ENCODE measurements at regions not wholly inside any gene's neighbourhood (a gene's known extent, or its start where the extent isn't known, plus 50 kb on each side); places are given as distances from the start of the nearest gene placed in this dataset.
"Not testable (repeated sequence)": the region's sequence is repeated elsewhere in the genome, so short reads cannot be mapped to it uniquely, and the experiment has no call there.

- H3K27ac ChIP-seq (ENCODE audit: low read length); H3K9me3 ChIP-seq (ENCODE audit: insufficient read depth, low read depth, low read length); H3K9ac ChIP-seq (ENCODE audit: low read depth, low read length); H3K4me3 ChIP-seq (ENCODE audit: low read length); H3K27me3 ChIP-seq (ENCODE audit: insufficient read depth, low read length); H3K36me3 ChIP-seq (ENCODE audit: insufficient read depth, low read depth, low read length); H3K4me1 ChIP-seq (ENCODE audit: insufficient read depth, low read length): not testable (repeated sequence)
Observed at GRCh38 chr10:117815816-117816215, 230.9 kb downstream of the RAB11FIP2 start.

- no peak overlapping the region for H3K4me3 ChIP-seq (ENCODE audit: low read length)
- H3K9ac ChIP-seq (ENCODE audit: low read depth, low read length): no peak overlapping the region
- H3K36me3 ChIP-seq (ENCODE audit: insufficient read depth, low read depth, low read length): no peaks in the 10 kb centered on the region
- peaks cover under 1% of the 10 kb centered on the region; the same call in 1 of the 2 replicates for H3K9me3 ChIP-seq (ENCODE audit: insufficient read depth, low read depth, low read length)
- H3K27ac ChIP-seq (ENCODE audit: low read length): no peak overlapping the region
- H3K4me1 ChIP-seq (ENCODE audit: insufficient read depth, low read length): no peaks in the 10 kb centered on the region
- no peaks in the 10 kb centered on the region; the same call in 1 of the 2 replicates for H3K27me3 ChIP-seq (ENCODE audit: insufficient read depth, low read length)
Observed at GRCh38 chr10:117817116-117817515, 229.6 kb downstream of the RAB11FIP2 start.

GRCh38 chr10:117818721-117819120 is 228.0 kb downstream of the RAB11FIP2 start:
- Histone ChIP-seq H3K36me3 (ENCODE audit: insufficient read depth, low read depth, low read length) (no peaks in the 10 kb centered on the region), H3K27ac (ENCODE audit: low read length) (no peak overlapping the region), H3K9me3 (ENCODE audit: insufficient read depth, low read depth, low read length) (no peaks in the 10 kb centered on the region), H3K4me3 (ENCODE audit: low read length) (no peak overlapping the region), H3K27me3 (ENCODE audit: insufficient read depth, low read length) (no peaks in the 10 kb centered on the region; the same call in 1 of the 2 replicates), H3K4me1 (ENCODE audit: insufficient read depth, low read length) (no peaks in the 10 kb centered on the region), H3K9ac (ENCODE audit: low read depth, low read length) (no peak overlapping the region)

GRCh38 chr10:117819304-117819703 is 227.4 kb downstream of the RAB11FIP2 start:
- Histone ChIP-seq H3K9ac (ENCODE audit: low read depth, low read length) (no peak overlapping the region), H3K9me3 (ENCODE audit: insufficient read depth, low read depth, low read length) (no peaks in the 10 kb centered on the region), H3K4me3 (ENCODE audit: low read length) (no peak overlapping the region), H3K36me3 (ENCODE audit: insufficient read depth, low read depth, low read length) (no peaks in the 10 kb centered on the region), H3K4me1 (ENCODE audit: insufficient read depth, low read length) (no peaks in the 10 kb centered on the region), H3K27me3 (ENCODE audit: insufficient read depth, low read length) (no peaks in the 10 kb centered on the region; the same call in 1 of the 2 replicates), H3K27ac (ENCODE audit: low read length) (no peak overlapping the region)

GRCh38 chr10:117823980-117824379 is 222.8 kb downstream of the RAB11FIP2 start:
- no peak overlapping the region for H3K27ac ChIP-seq (ENCODE audit: low read length)
- H3K9me3 ChIP-seq (ENCODE audit: insufficient read depth, low read depth, low read length): no peaks in the 10 kb centered on the region
- no peaks in the 10 kb centered on the region for H3K36me3 ChIP-seq (ENCODE audit: insufficient read depth, low read depth, low read length)
- peaks cover 4% of the 10 kb centered on the region; the same call in 1 of the 2 replicates for H3K4me1 ChIP-seq (ENCODE audit: insufficient read depth, low read length)
- no peaks in the 10 kb centered on the region; the same call in 1 of the 2 replicates for H3K27me3 ChIP-seq (ENCODE audit: insufficient read depth, low read length)
- H3K9ac ChIP-seq (ENCODE audit: low read depth, low read length): no peak overlapping the region
- no peak overlapping the region for H3K4me3 ChIP-seq (ENCODE audit: low read length)

GRCh38 chr10:117830205-117830604 is 216.5 kb downstream of the RAB11FIP2 start:
- peaks cover 15% of the 10 kb centered on the region; the same call in 1 of the 2 replicates for H3K4me1 ChIP-seq (ENCODE audit: insufficient read depth, low read length)
- no peak overlapping the region for H3K9ac ChIP-seq (ENCODE audit: low read depth, low read length)
- H3K9me3 ChIP-seq (ENCODE audit: insufficient read depth, low read depth, low read length): no peaks in the 10 kb centered on the region
- no peak overlapping the region for H3K27ac ChIP-seq (ENCODE audit: low read length)
- no peak overlapping the region for H3K4me3 ChIP-seq (ENCODE audit: low read length)
- H3K36me3 ChIP-seq (ENCODE audit: insufficient read depth, low read depth, low read length): no peaks in the 10 kb centered on the region
- peaks cover 6% of the 10 kb centered on the region; the same call in 1 of the 2 replicates for H3K27me3 ChIP-seq (ENCODE audit: insufficient read depth, low read length)

GRCh38 chr10:117830787-117831212 is 215.9 kb downstream of the RAB11FIP2 start:
- Histone ChIP-seq H3K4me1 (ENCODE audit: insufficient read depth, low read length) (peaks cover 15% of the 10 kb centered on the region; the same call in 1 of the 2 replicates), H3K9me3 (ENCODE audit: insufficient read depth, low read depth, low read length) (no peaks in the 10 kb centered on the region), H3K4me3 (ENCODE audit: low read length) (no peak overlapping the region), H3K27ac (ENCODE audit: low read length) (no peak overlapping the region), H3K36me3 (ENCODE audit: insufficient read depth, low read depth, low read length) (no peaks in the 10 kb centered on the region), H3K27me3 (ENCODE audit: insufficient read depth, low read length) (peaks cover 6% of the 10 kb centered on the region; the same call in 1 of the 2 replicates), H3K9ac (ENCODE audit: low read depth, low read length) (no peak overlapping the region)

GRCh38 chr10:117838500-117839498 is 207.9 kb downstream of the RAB11FIP2 start:
- Histone ChIP-seq H3K27me3 (ENCODE audit: insufficient read depth, low read length) (peaks cover 13% of the 10 kb centered on the region), H3K9ac (ENCODE audit: low read depth, low read length) (peak overlapping the region; percentile 70; the same call in 1 of the 2 replicates), H3K4me3 (ENCODE audit: low read length) (peak overlapping the region; percentile 62)
- H3K4me1 ChIP-seq (ENCODE audit: insufficient read depth, low read length); H3K9me3 ChIP-seq (ENCODE audit: insufficient read depth, low read depth, low read length); H3K36me3 ChIP-seq (ENCODE audit: insufficient read depth, low read depth, low read length); H3K27ac ChIP-seq (ENCODE audit: low read length): not testable (repeated sequence)

- H3K36me3 ChIP-seq (ENCODE audit: insufficient read depth, low read depth, low read length); H3K4me3 ChIP-seq (ENCODE audit: low read length); H3K9me3 ChIP-seq (ENCODE audit: insufficient read depth, low read depth, low read length); H3K9ac ChIP-seq (ENCODE audit: low read depth, low read length); H3K4me1 ChIP-seq (ENCODE audit: insufficient read depth, low read length); H3K27ac ChIP-seq (ENCODE audit: low read length); H3K27me3 ChIP-seq (ENCODE audit: insufficient read depth, low read length): not testable (repeated sequence)
Observed at GRCh38 chr10:117856426-117856825, 190.3 kb downstream of the RAB11FIP2 start.

GRCh38 chr10:117860135-117860534 is 186.6 kb downstream of the RAB11FIP2 start:
- Histone ChIP-seq H3K9ac (ENCODE audit: low read depth, low read length) (no peak overlapping the region), H3K9me3 (ENCODE audit: insufficient read depth, low read depth, low read length) (no peaks in the 10 kb centered on the region), H3K27ac (ENCODE audit: low read length) (no peak overlapping the region), H3K36me3 (ENCODE audit: insufficient read depth, low read depth, low read length) (no peaks in the 10 kb centered on the region), H3K27me3 (ENCODE audit: insufficient read depth, low read length) (no peaks in the 10 kb centered on the region), H3K4me3 (ENCODE audit: low read length) (no peak overlapping the region), H3K4me1 (ENCODE audit: insufficient read depth, low read length) (no peaks in the 10 kb centered on the region)

- H3K4me3 ChIP-seq (ENCODE audit: low read length): no peak overlapping the region
- H3K27me3 ChIP-seq (ENCODE audit: insufficient read depth, low read length): no peaks in the 10 kb centered on the region
- H3K4me1 ChIP-seq (ENCODE audit: insufficient read depth, low read length): no peaks in the 10 kb centered on the region
- H3K27ac ChIP-seq (ENCODE audit: low read length): no peak overlapping the region
- H3K36me3 ChIP-seq (ENCODE audit: insufficient read depth, low read depth, low read length): no peaks in the 10 kb centered on the region
- H3K9me3 ChIP-seq (ENCODE audit: insufficient read depth, low read depth, low read length): no peaks in the 10 kb centered on the region
- no peak overlapping the region for H3K9ac ChIP-seq (ENCODE audit: low read depth, low read length)
Observed at GRCh38 chr10:117860823-117861222, 185.9 kb downstream of the RAB11FIP2 start.

- Histone ChIP-seq H3K9ac (ENCODE audit: low read depth, low read length) (no peak overlapping the region), H3K27ac (ENCODE audit: low read length) (no peak overlapping the region), H3K27me3 (ENCODE audit: insufficient read depth, low read length) (no peaks in the 10 kb centered on the region), H3K36me3 (ENCODE audit: insufficient read depth, low read depth, low read length) (no peaks in the 10 kb centered on the region), H3K9me3 (ENCODE audit: insufficient read depth, low read depth, low read length) (no peaks in the 10 kb centered on the region), H3K4me1 (ENCODE audit: insufficient read depth, low read length) (no peaks in the 10 kb centered on the region), H3K4me3 (ENCODE audit: low read length) (no peak overlapping the region)
Observed at GRCh38 chr10:117861329-117861728, 185.4 kb downstream of the RAB11FIP2 start.

Measured in iPS-20b (cell line).